ENCODE measurements at regions not wholly inside any gene's neighbourhood (a gene's known extent, or its start where the extent isn't known, plus 50 kb on each side); places are given as distances from the start of the nearest gene placed in this dataset.

GRCh38 chr9:1201901-1202300 is 151.7 kb downstream of the DMRT2 start:
- TF ChIP-seq, protein P1, sequence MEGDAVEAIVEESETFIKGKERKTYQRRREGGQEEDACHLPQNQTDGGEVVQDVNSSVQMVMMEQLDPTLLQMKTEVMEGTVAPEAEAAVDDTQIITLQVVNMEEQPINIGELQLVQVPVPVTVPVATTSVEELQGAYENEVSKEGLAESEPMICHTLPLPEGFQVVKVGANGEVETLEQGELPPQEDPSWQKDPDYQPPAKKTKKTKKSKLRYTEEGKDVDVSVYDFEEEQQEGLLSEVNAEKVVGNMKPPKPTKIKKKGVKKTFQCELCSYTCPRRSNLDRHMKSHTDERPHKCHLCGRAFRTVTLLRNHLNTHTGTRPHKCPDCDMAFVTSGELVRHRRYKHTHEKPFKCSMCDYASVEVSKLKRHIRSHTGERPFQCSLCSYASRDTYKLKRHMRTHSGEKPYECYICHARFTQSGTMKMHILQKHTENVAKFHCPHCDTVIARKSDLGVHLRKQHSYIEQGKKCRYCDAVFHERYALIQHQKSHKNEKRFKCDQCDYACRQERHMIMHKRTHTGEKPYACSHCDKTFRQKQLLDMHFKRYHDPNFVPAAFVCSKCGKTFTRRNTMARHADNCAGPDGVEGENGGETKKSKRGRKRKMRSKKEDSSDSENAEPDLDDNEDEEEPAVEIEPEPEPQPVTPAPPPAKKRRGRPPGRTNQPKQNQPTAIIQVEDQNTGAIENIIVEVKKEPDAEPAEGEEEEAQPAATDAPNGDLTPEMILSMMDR (IDR thresholded peaks at IDR 0.05) = no peak
- TF ChIP-seq EP300 (IDR thresholded peaks at IDR 0.05) (no peak), POLR2A (IDR thresholded peaks at IDR 0.05) (no peak), POLR2AphosphoS5 (IDR thresholded peaks at IDR 0.05) (no peak)
- no peak overlapping the region for H3K4me3 ChIP-seq
- H3K9me3 ChIP-seq = no peaks in the 10 kb centered on the region
- H3K4me1 ChIP-seq = no peaks in the 10 kb centered on the region
- DNase-seq (ENCODE audit: low spot score in 2 of 2) = no peak
- 67% methylated on average over 8 of the region's 8 CpGs for WGBS
- H3K27me3 ChIP-seq = no peaks in the 10 kb centered on the region
- H3K36me3 ChIP-seq = no peaks in the 10 kb centered on the region
- H3K27ac ChIP-seq = no peak overlapping the region

DNA sequence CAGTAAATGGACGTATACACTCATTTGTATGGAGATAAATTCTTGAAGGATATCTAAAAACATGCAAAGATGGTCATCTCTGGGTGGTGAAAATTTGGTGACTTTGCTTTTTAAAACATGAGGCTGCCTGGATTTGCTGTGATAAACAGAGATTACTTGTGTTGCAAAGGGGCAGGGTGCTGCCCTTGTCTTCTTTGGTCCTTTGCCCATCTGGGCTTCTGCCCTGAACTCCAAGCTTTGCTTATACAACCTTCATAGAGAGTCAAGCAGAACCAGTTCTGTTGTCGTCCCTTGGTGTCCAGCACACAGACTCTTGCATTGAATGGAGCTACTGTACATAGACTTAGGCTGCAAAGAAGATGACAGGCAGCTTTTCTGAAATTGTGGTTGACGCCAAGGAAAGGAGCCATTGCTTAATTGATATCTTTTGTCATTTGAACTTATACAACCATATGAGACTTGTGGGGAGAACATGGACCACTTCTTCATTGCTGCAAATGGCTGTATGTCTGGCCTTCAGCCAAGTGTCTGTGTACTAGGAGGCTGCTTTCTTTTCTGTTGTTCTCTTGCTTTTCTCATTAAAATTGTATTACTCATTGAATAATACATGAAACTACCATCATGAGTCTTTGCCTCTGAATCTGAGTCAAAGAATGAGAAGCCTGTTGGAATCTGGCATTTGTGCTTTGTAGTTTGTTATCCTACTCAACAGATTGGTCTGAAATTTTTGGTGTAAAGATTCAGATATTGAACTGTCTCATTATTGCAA is 152.5 kb downstream of the DMRT2 start:
- Histone ChIP-seq H3K4me3 (no peak overlapping the region), H3K36me3 (no peaks in the 10 kb centered on the region), H3K9me3 (no peaks in the 10 kb centered on the region), H3K27me3 (no peaks in the 10 kb centered on the region), H3K4me1 (no peaks in the 10 kb centered on the region), H3K27ac (no peak overlapping the region)
- no peak for DNase-seq (ENCODE audit: low spot score in 2 of 2)
- 35% methylated on average over 3 of the region's 3 CpGs for WGBS
- TF ChIP-seq POLR2AphosphoS5 (IDR thresholded peaks at IDR 0.05) = no peak
- no peak for TF ChIP-seq POLR2A (IDR thresholded peaks at IDR 0.05)
- no peak for TF ChIP-seq EP300 (IDR thresholded peaks at IDR 0.05)
- TF ChIP-seq, protein P1 (IDR thresholded peaks at IDR 0.05) = no peak

DNA sequence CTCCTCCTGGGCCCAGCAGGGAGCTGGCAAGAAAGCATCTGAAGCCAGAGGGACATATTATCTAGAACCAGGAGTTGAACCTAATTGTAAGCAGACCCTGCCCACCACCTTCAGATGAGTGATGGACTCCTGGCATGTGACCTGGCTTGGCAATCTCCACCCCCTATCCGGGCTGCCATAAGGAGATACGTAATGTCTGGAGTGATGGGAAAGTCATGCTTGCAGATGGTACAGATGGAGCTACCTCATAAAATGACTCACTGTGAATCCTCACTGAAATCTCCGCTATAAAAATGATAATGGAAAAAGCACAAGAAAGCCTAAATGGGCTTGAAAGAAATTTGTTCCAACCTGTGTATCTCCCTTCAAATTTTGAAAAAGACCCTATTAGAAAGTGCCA is 157.5 kb downstream of the DMRT2 start:
- Histone ChIP-seq H3K36me3 (no peaks in the 10 kb centered on the region), H3K9me3 (no peaks in the 10 kb centered on the region), H3K27ac (peak overlapping the region; percentile 24), H3K4me3 (no peak overlapping the region), H3K27me3 (no peaks in the 10 kb centered on the region), H3K4me1 (no peaks in the 10 kb centered on the region)
- DNase-seq (ENCODE audit: low spot score in 2 of 2) = no peak
- no peak for TF ChIP-seq POLR2A (IDR thresholded peaks at IDR 0.05)
- TF ChIP-seq, protein P1 (IDR thresholded peaks at IDR 0.05) = no peak
- no peak for TF ChIP-seq EP300 (IDR thresholded peaks at IDR 0.05)
- no peak for TF ChIP-seq POLR2AphosphoS5 (IDR thresholded peaks at IDR 0.05)
- WGBS = 63% methylated on average over 3 of the region's 3 CpGs

DNA sequence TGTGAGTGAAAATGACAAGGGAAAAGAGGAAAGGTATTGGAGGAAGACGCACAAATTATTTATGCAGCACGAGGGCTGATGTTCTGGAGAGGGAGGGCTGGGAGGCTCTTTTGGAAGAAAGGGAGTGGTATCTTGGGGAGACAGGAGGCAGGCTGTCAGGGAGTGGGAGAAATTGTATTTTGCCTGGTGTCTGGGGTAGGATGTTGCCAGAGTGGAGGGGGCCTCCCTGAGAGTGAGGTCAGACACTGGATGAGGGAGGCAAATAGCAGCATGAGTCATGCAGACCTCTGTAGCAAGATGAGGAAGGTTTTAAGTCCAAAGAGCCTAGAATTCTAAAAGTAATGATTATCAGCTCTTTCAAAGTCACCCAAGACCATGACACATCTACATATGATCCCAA is 158.0 kb downstream of the DMRT2 start:
- DNase-seq (ENCODE audit: low spot score in 2 of 2) = peak in 1 of 2 donors; percentile 61
- 60% methylated on average over 2 of the region's 2 CpGs for WGBS
- H3K27ac ChIP-seq = peak overlapping the region; percentile 24
- H3K36me3 ChIP-seq = no peaks in the 10 kb centered on the region
- TF ChIP-seq EP300 (IDR thresholded peaks at IDR 0.05) (no peak), POLR2AphosphoS5 (IDR thresholded peaks at IDR 0.05) (no peak), POLR2A (IDR thresholded peaks at IDR 0.05) (no peak)
- TF ChIP-seq, protein P1 (IDR thresholded peaks at IDR 0.05) = no peak
- no peaks in the 10 kb centered on the region for H3K9me3 ChIP-seq
- H3K4me3 ChIP-seq = no peak overlapping the region
- H3K27me3 ChIP-seq = no peaks in the 10 kb centered on the region
- no peaks in the 10 kb centered on the region for H3K4me1 ChIP-seq

DNA sequence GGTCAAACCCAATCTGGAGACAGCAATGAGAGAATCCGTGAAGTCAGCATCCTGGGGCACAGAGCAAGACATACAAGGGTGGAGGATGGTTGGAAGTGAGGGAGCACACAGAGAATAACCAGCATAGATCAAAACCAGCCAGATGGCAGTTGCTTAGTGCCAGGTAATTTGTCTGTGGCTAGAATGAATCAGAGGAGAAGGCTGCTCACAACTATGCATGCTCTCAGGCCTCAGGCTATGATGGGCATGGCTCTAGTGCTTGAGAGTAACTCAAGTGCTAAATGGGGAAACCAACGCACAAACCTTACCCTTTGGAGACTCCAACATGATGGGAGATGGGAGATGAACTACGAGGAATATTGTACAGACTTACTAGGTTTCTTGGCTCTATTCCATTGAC is 160.8 kb downstream of the DMRT2 start:
- WGBS = 95% methylated on average over 3 of the region's 3 CpGs
- Histone ChIP-seq H3K9me3 (no peaks in the 10 kb centered on the region), H3K27ac (no peak overlapping the region), H3K4me3 (no peak overlapping the region), H3K36me3 (no peaks in the 10 kb centered on the region), H3K27me3 (no peaks in the 10 kb centered on the region), H3K4me1 (no peaks in the 10 kb centered on the region)
- DNase-seq (ENCODE audit: low spot score in 2 of 2) = no peak
- TF ChIP-seq POLR2AphosphoS5 (IDR thresholded peaks at IDR 0.05) (no peak), EP300 (IDR thresholded peaks at IDR 0.05) (no peak)

Data from suprapubic skin (tissue), 4 donors.